ENCODE measurements at regions not wholly inside any gene's neighbourhood (a gene's known extent, or its start where the extent isn't known, plus 50 kb on each side); places are given as distances from the start of the nearest gene placed in this dataset.

DNA sequence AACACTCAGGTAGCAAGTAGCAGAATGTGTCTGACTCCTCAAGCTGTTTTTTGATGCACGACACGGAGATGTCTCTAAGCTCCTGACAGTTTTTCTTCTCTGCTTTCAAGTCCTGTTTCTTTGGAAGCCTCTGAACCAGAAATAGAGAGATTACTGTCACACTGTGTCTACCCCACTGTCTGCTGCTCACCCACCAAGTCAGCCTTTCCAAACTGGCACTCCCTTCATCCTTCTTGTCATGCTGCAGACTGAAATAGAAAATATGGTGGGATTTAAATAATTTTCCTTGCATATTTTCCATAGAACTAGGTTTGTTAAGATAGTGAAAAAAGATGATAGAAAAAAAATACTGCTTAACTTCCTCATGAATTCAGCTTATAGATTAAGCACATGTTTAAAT is 102.5 kb upstream of the SPANXN4 start:
- Histone ChIP-seq H3K79me1 (ENCODE audit: insufficient read depth, low read depth, low read length, poor library complexity, severe bottlenecking) (no peaks in the 10 kb centered on the region), H2BK15ac (ENCODE audit: low read depth, low read length) (no peak overlapping the region), H3K4me2 (ENCODE audit: insufficient read depth, insufficient read length, low read length) (no peak overlapping the region), H2BK120ac (ENCODE audit: low read depth, low read length, poor library complexity, severe bottlenecking) (no peak overlapping the region), H3K18ac (ENCODE audit: insufficient read length, low read depth, low read length) (no peak overlapping the region), H3K4ac (ENCODE audit: low read depth, low read length) (no peak overlapping the region), H2BK5ac (ENCODE audit: insufficient read length, low read length) (no peak overlapping the region), H3K23ac (ENCODE audit: insufficient read length, low read depth, low read length) (no peak overlapping the region), H2AFZ (ENCODE audit: low read length) (no peak overlapping the region), H4K91ac (ENCODE audit: insufficient read length, low read depth, low read length) (no peak overlapping the region), H3K56ac (ENCODE audit: insufficient read length, low read depth, low read length) (no peak overlapping the region), H4K8ac (replicated peaks; ENCODE audit: insufficient read length, low read depth, low read length) (no peak overlapping the region), H2AK5ac (ENCODE audit: insufficient read length, low read length) (no peak overlapping the region), H2BK20ac (ENCODE audit: low read depth, low read length, poor library complexity, severe bottlenecking) (no peak overlapping the region), H3K27me3 (ENCODE audit: insufficient read depth, low read length) (no peaks in the 10 kb centered on the region), H3K23me2 (ENCODE audit: insufficient read length, low read depth, low read length, poor library complexity, severe bottlenecking) (no peaks in the 10 kb centered on the region), H3K9me3 (ENCODE audit: control insufficient read depth, low read depth, low read length) (no peaks in the 10 kb centered on the region), H3K9ac (ENCODE audit: extremely low read depth, insufficient read length, low read length) (no peak overlapping the region), H2BK12ac (ENCODE audit: insufficient read length, low read depth, low read length) (no peak overlapping the region), H3T11ph (ENCODE audit: low read length) (no peak overlapping the region), H4K5ac (ENCODE audit: insufficient read length, low read depth, low read length) (no peak overlapping the region), H3K27ac (ENCODE audit: insufficient read length, low read depth, low read length) (no peak overlapping the region), H3K79me2 (ENCODE audit: insufficient read depth, low read length) (no peaks in the 10 kb centered on the region), H3K4me1 (ENCODE audit: insufficient read depth, low read length) (no peaks in the 10 kb centered on the region), H3K14ac (ENCODE audit: insufficient read depth, low read length) (no peak overlapping the region), H4K20me1 (ENCODE audit: control insufficient read depth, insufficient read depth, insufficient read length) (no peaks in the 10 kb centered on the region)
- Mint-ChIP-seq H3K9me3 (peaks cover 63 to 67% of the 10 kb centered on the region in 2 experiments), H3K4me1 (no peaks in the 10 kb centered on the region), H3K27me3 (ENCODE audit: low read depth) (no peaks in the 10 kb centered on the region), H3K27ac (no peak overlapping the region), H3K36me3 (ENCODE audit: insufficient read depth in 1 of 3, low read depth in 3 of 3) (peaks cover 0 to 8% (median 0%) of the 10 kb centered on the region in 3 experiments; a peak in 3 of 7 replicates), H3K4me3 (no peak overlapping the region)
- TF ChIP-seq, protein P1, sequence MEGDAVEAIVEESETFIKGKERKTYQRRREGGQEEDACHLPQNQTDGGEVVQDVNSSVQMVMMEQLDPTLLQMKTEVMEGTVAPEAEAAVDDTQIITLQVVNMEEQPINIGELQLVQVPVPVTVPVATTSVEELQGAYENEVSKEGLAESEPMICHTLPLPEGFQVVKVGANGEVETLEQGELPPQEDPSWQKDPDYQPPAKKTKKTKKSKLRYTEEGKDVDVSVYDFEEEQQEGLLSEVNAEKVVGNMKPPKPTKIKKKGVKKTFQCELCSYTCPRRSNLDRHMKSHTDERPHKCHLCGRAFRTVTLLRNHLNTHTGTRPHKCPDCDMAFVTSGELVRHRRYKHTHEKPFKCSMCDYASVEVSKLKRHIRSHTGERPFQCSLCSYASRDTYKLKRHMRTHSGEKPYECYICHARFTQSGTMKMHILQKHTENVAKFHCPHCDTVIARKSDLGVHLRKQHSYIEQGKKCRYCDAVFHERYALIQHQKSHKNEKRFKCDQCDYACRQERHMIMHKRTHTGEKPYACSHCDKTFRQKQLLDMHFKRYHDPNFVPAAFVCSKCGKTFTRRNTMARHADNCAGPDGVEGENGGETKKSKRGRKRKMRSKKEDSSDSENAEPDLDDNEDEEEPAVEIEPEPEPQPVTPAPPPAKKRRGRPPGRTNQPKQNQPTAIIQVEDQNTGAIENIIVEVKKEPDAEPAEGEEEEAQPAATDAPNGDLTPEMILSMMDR (conservative IDR thresholded peaks at IDR 0.05) = no peak
- no CpG with 5 or more reads among the region's 2 CpGs for WGBS (ENCODE audit: extremely low coverage, insufficient read length, low lambda C conversion rate)
- DNase-seq = no peak

Data from H9 (cell line).